Karpas-422 (cell line): ENCODE measurements at regions not wholly inside any gene's neighbourhood (a gene's known extent, or its start where the extent isn't known, plus 50 kb on each side); places are given as distances from the start of the nearest gene placed in this dataset.

ENCODE experiments used
- DNase-seq: peaks from one replicate; pipeline ENCODE4 v3.0.0-alpha.2; 2015
- H2AFZ ChIP-seq: fragments of 200-600 bp; sonication (generic); 2 replicates; pipeline ENCODE4 v1.6.1; 2014; ENCODE audit warnings: antibody characterized with exemption, low read length, mixed read lengths
- H3K27ac ChIP-seq: fragments of 200-600 bp; sonication (generic); 2 replicates; pipeline ENCODE4 v1.5.1; 2014; ENCODE audit warnings: mild to moderate bottlenecking, low read length, moderate library complexity
- H3K27me3 ChIP-seq: fragments of 200-600 bp; sonication (generic); 2 replicates; pipeline ENCODE4 v1.6.1; 2014; ENCODE audit warnings: low read length, mixed read lengths
- H3K36me3 ChIP-seq: fragments of 200-600 bp; sonication (generic); 2 replicates; pipeline ENCODE4 v1.6.1; 2014; ENCODE audit warnings: low read length, mixed read lengths; ENCODE audit not compliant: insufficient read depth
- H3K4me1 ChIP-seq: fragments of 200-600 bp; sonication (generic); 2 replicates; pipeline ENCODE4 v1.6.1; 2014; ENCODE audit warnings: mild to moderate bottlenecking, low read length, mixed read lengths
- H3K4me2 ChIP-seq: fragments of 200-600 bp; sonication (generic); 2 replicates; pipeline ENCODE4 v1.6.1; 2014; ENCODE audit warnings: low read length, low read depth, mild to moderate bottlenecking; ENCODE audit not compliant: poor library complexity, severe bottlenecking
- H3K4me3 ChIP-seq: fragments of 200-600 bp; sonication (generic); 2 replicates; pipeline ENCODE4 v1.5.1; 2014; ENCODE audit warnings: mild to moderate bottlenecking, antibody characterized with exemption, low read length, mixed read lengths
- H3K79me2 ChIP-seq: fragments of 200-600 bp; sonication (generic); 2 replicates; pipeline ENCODE4 v1.6.1; 2014; ENCODE audit warnings: mild to moderate bottlenecking, low read length, mixed read lengths
- H3K9ac ChIP-seq: fragments of 200-600 bp; sonication (generic); 2 replicates; pipeline ENCODE4 v1.6.0; 2014; ENCODE audit warnings: low read length
- H3K9me2 ChIP-seq: fragments of 200-600 bp; sonication (generic), shearing (Covaris generic); replicated peaks from 2 replicates; pipeline ENCODE4 v1.6.0; 2014; ENCODE audit warnings: mild to moderate bottlenecking, low read length, moderate library complexity; ENCODE audit not compliant: insufficient read depth
- H3K9me3 ChIP-seq: fragments of 300-700, 200-600 bp; sonication (generic); 2 replicates; pipeline ENCODE4 v1.6.1; 2014; ENCODE audit warnings: low read length, mixed read lengths
- H4K20me1 ChIP-seq: fragments of 200-600 bp; sonication (generic); 2 replicates; pipeline ENCODE4 v1.6.1; 2014; ENCODE audit warnings: mild to moderate bottlenecking, antibody characterized with exemption, low read length, low read depth; ENCODE audit not compliant: insufficient read depth

GRCh38 chrY:15540516-15540915, 1016.2 kb downstream of the NLGN4Y start:
- Histone ChIP-seq H3K4me3 (no peak overlapping the region), H3K9me3 (no peaks in the 10 kb centered on the region), H3K36me3 (no peaks in the 10 kb centered on the region), H4K20me1 (no peaks in the 10 kb centered on the region), H3K4me1 (no peaks in the 10 kb centered on the region), H3K79me2 (no peaks in the 10 kb centered on the region), H3K27ac (no peak overlapping the region), H3K4me2 (no peak overlapping the region), H3K9ac (no peak overlapping the region), H2AFZ (no peak overlapping the region), H3K27me3 (no peaks in the 10 kb centered on the region), H3K9me2 (no peaks in the 10 kb centered on the region)
- DNase-seq, result no peak

GRCh38 chrY:15546177-15546754, 1021.9 kb downstream of the NLGN4Y start:
- H3K27ac ChIP-seq, result no peak overlapping the region
- H3K9me2 ChIP-seq, result no peaks in the 10 kb centered on the region
- no peak overlapping the region for H3K4me2 ChIP-seq
- H3K36me3 ChIP-seq, result no peaks in the 10 kb centered on the region
- no peak overlapping the region for H2AFZ ChIP-seq
- no peak overlapping the region for H3K4me3 ChIP-seq
- no peaks in the 10 kb centered on the region for H3K4me1 ChIP-seq
- no peaks in the 10 kb centered on the region for H3K9me3 ChIP-seq
- no peaks in the 10 kb centered on the region for H4K20me1 ChIP-seq
- no peak for DNase-seq
- H3K27me3 ChIP-seq, result no peaks in the 10 kb centered on the region
- H3K79me2 ChIP-seq, result no peaks in the 10 kb centered on the region
- H3K9ac ChIP-seq, result no peak overlapping the region

- Histone ChIP-seq H3K27ac (no peak overlapping the region), H3K9ac (no peak overlapping the region), H3K79me2 (no peaks in the 10 kb centered on the region), H3K4me2 (no peak overlapping the region), H3K27me3 (no peaks in the 10 kb centered on the region), H3K4me1 (no peaks in the 10 kb centered on the region), H3K9me3 (no peaks in the 10 kb centered on the region), H3K36me3 (no peaks in the 10 kb centered on the region), H4K20me1 (no peaks in the 10 kb centered on the region), H3K4me3 (no peak overlapping the region), H3K9me2 (no peaks in the 10 kb centered on the region), H2AFZ (no peak overlapping the region)
- DNase-seq, result no peak
Observed at GRCh38 chrY:15552074-15552473, 1027.7 kb downstream of the NLGN4Y start.

- Histone ChIP-seq H3K79me2 (no peaks in the 10 kb centered on the region), H3K27me3 (no peaks in the 10 kb centered on the region), H3K4me2 (no peak overlapping the region), H3K9me3 (no peaks in the 10 kb centered on the region), H2AFZ (no peak overlapping the region), H3K9me2 (no peaks in the 10 kb centered on the region), H3K36me3 (no peaks in the 10 kb centered on the region), H4K20me1 (no peaks in the 10 kb centered on the region), H3K9ac (no peak overlapping the region), H3K27ac (no peak overlapping the region), H3K4me3 (no peak overlapping the region), H3K4me1 (no peaks in the 10 kb centered on the region)
- DNase-seq, result no peak
Observed at GRCh38 chrY:15554991-15555390, 1030.7 kb downstream of the NLGN4Y start.

GRCh38 chrY:15559169-15559568, 1034.8 kb downstream of the NLGN4Y start:
- DNase-seq, result no peak
- H4K20me1 ChIP-seq, result no peaks in the 10 kb centered on the region
- no peaks in the 10 kb centered on the region for H3K36me3 ChIP-seq

GRCh38 chrY:15560840-15561239, 1036.5 kb downstream of the NLGN4Y start:
- no peak for DNase-seq
- Histone ChIP-seq H3K9me2 (no peaks in the 10 kb centered on the region), H3K4me1 (no peaks in the 10 kb centered on the region), H4K20me1 (no peaks in the 10 kb centered on the region), H3K9me3 (no peaks in the 10 kb centered on the region), H3K4me2 (no peak overlapping the region), H3K9ac (no peak overlapping the region), H3K36me3 (no peaks in the 10 kb centered on the region), H3K4me3 (no peak overlapping the region), H2AFZ (no peak overlapping the region), H3K27me3 (no peaks in the 10 kb centered on the region), H3K27ac (no peak overlapping the region), H3K79me2 (no peaks in the 10 kb centered on the region)

More at GRCh38 chrY:15559169-15559568, 1034.8 kb downstream of the NLGN4Y start:
- Histone ChIP-seq H3K9me3 (no peaks in the 10 kb centered on the region), H3K4me3 (no peak overlapping the region), H3K27ac (no peak overlapping the region), H2AFZ (no peak overlapping the region), H3K4me1 (no peaks in the 10 kb centered on the region), H3K4me2 (no peak overlapping the region), H3K79me2 (no peaks in the 10 kb centered on the region), H3K9ac (no peak overlapping the region), H3K9me2 (no peaks in the 10 kb centered on the region), H3K27me3 (no peaks in the 10 kb centered on the region)

GRCh38 chrY:15561501-15562289, 1037.4 kb downstream of the NLGN4Y start:
- Histone ChIP-seq H4K20me1 (no peaks in the 10 kb centered on the region), H2AFZ (no peak overlapping the region), H3K9me2 (no peaks in the 10 kb centered on the region), H3K9me3 (no peaks in the 10 kb centered on the region), H3K27me3 (no peaks in the 10 kb centered on the region), H3K4me3 (no peak overlapping the region), H3K79me2 (no peaks in the 10 kb centered on the region), H3K36me3 (no peaks in the 10 kb centered on the region), H3K4me2 (no peak overlapping the region), H3K27ac (no peak overlapping the region), H3K4me1 (no peaks in the 10 kb centered on the region), H3K9ac (no peak overlapping the region)
- DNase-seq, result no peak

GRCh38 chrY:15577886-15578285, 1053.6 kb downstream of the NLGN4Y start:
- Histone ChIP-seq H3K9me2 (no peaks in the 10 kb centered on the region), H3K4me1 (no peaks in the 10 kb centered on the region), H3K9ac (no peak overlapping the region), H3K9me3 (no peaks in the 10 kb centered on the region), H3K27me3 (no peaks in the 10 kb centered on the region), H3K79me2 (no peaks in the 10 kb centered on the region), H4K20me1 (no peaks in the 10 kb centered on the region), H3K36me3 (no peaks in the 10 kb centered on the region), H3K4me2 (no peak overlapping the region), H2AFZ (no peak overlapping the region), H3K4me3 (no peak overlapping the region), H3K27ac (no peak overlapping the region)
- DNase-seq, result no peak
